T-helper 1 cell treated with Interleukin-12 subunit alpha and Interleukin-12 subunit beta and Interleukin-4 antibody, amounts not matched to agents 30 μg/mL and 1 μg/mL, for 36 hours (primary cell): ENCODE measurements at regions not wholly inside any gene's neighbourhood (a gene's known extent, or its start where the extent isn't known, plus 50 kb on each side); places are given as distances from the start of the nearest gene placed in this dataset.
"Not testable (repeated sequence)": the region's sequence is repeated elsewhere in the genome, so short reads cannot be mapped to it uniquely, and the experiment has no call there.

Experiments used
- H3K27ac Mint-ChIP-seq: one replicate; pipeline ENCODE4 v1.8.0; 2021; ENCODE audit warnings: mild to moderate bottlenecking, mixed read lengths
- H3K27me3 Mint-ChIP-seq: one replicate; pipeline ENCODE4 v1.8.0; 2021; ENCODE audit warnings: low read depth, mixed read lengths
- H3K36me3 Mint-ChIP-seq: one replicate; pipeline ENCODE4 v1.8.0; 2021; ENCODE audit warnings: low read depth, mixed read lengths
- H3K4me1 Mint-ChIP-seq: one replicate; pipeline ENCODE4 v1.8.0; 2021; ENCODE audit warnings: low read depth, mixed read lengths
- H3K4me3 Mint-ChIP-seq: one replicate; pipeline ENCODE4 v1.8.0; 2021; ENCODE audit warnings: mild to moderate bottlenecking, moderate library complexity, mixed read lengths
- H3K9me3 Mint-ChIP-seq: one replicate; pipeline ENCODE4 v1.8.0; 2021; ENCODE audit warnings: mixed read lengths

DNA sequence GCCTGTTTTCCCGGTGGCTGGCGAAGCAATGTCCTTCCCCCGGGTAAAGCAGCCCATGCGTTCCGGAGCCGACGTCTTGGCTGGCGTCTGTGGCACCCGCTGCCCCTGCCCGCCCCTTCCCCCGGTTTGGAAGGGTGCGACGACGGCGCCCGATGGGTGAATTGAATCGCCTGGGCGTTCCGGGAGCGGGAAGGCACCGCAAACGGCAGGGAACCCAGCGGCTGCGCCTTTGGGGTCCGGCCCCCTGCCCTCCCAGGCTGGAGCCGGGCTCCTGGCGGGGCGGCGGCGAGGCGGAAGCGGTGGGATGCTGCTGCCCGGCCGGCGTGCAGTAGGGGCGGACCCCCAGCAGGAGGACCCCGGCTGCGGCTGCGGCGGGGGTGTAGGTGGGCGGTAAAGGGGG lies 123.6 kb upstream of the RHOU start:
- H3K27me3 Mint-ChIP-seq, H3K36me3 Mint-ChIP-seq, H3K27ac Mint-ChIP-seq, H3K4me3 Mint-ChIP-seq, H3K4me1 Mint-ChIP-seq, H3K9me3 Mint-ChIP-seq: not testable (repeated sequence)

DNA sequence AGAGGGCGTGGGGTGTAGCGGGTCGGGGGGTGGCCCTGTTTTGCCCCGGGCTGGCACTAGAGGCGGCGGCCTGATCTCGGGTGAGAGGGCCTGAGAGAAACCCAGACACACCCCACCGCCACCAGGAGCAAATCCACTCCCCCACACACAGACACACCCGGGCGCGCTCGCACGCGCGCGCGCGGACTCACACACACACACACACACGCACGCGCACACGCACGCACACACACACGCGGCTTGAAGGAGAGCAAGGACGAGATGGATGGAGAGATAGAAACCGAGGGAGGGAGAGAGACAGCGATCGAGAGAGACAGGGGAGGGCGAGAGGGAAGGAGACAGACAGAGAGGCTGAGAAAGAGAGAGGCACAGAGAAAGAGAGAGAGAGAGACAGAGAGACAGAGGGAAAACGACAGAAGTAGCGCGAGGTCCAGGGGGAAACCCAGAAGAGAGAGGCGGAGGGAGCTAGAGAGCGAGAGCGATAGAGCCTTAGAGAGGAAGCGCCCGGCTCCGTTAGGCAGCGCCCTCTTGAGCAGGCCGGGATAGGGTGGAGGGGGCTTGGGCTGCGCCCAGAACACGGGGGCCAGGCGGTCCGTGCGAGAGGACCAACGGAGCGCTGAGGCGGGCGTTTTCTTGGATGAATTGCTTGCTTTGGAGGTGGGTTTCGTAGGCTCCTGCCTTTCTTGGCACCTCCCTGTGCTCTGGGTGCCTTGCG lies 113.1 kb upstream of the RHOU start:
- not testable (repeated sequence) for H3K27me3 Mint-ChIP-seq, H3K4me3 Mint-ChIP-seq, H3K4me1 Mint-ChIP-seq, H3K36me3 Mint-ChIP-seq, H3K9me3 Mint-ChIP-seq, H3K27ac Mint-ChIP-seq

DNA sequence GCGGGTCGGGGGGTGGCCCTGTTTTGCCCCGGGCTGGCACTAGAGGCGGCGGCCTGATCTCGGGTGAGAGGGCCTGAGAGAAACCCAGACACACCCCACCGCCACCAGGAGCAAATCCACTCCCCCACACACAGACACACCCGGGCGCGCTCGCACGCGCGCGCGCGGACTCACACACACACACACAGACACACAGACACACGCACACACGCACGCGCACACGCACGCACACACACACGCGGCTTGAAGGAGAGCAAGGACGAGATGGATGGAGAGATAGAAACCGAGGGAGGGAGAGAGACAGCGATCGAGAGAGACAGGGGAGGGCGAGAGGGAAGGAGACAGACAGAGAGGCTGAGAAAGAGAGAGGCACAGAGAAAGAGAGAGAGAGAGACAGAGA lies 108.8 kb upstream of the RHOU start:
- not testable (repeated sequence) for H3K27me3 Mint-ChIP-seq, H3K4me1 Mint-ChIP-seq, H3K4me3 Mint-ChIP-seq, H3K9me3 Mint-ChIP-seq, H3K36me3 Mint-ChIP-seq, H3K27ac Mint-ChIP-seq

DNA sequence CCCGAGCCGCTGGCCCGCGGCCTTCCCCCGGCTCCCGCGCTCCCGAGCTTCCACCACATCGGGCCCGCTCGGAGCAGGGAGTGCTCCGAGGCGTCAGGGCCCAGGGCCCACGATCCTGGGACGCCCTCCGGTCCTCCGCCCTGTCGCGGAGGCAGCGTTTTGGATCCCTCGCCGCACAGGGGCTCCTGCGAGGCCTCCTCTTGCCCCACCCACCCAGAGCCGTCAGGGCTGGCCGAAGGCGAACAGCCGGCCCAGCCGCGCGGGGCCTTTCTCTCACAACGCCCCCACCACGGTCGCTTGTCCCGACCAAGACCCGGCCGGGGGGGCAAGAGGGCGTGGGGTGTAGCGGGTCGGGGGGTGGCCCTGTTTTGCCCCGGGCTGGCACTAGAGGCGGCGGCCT lies 102.4 kb upstream of the RHOU start:
- not testable (repeated sequence) for H3K27ac Mint-ChIP-seq, H3K36me3 Mint-ChIP-seq, H3K9me3 Mint-ChIP-seq, H3K4me1 Mint-ChIP-seq, H3K27me3 Mint-ChIP-seq, H3K4me3 Mint-ChIP-seq

DNA sequence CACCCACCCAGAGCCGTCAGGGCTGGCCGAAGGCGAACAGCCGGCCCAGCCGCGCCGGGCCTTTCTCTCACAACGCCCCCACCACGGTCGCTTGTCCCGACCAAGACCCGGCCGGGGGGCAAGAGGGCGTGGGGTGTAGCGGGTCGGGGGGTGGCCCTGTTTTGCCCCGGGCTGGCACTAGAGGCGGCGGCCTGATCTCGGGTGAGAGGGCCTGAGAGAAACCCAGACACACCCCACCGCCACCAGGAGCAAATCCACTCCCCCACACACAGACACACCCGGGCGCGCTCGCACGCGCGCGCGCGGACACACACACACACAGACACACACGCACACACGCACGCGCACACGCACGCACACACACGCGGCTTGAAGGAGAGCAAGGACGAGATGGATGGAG lies 100.0 kb upstream of the RHOU start:
- not testable (repeated sequence) for H3K36me3 Mint-ChIP-seq, H3K4me3 Mint-ChIP-seq, H3K27ac Mint-ChIP-seq, H3K27me3 Mint-ChIP-seq, H3K4me1 Mint-ChIP-seq, H3K9me3 Mint-ChIP-seq

DNA sequence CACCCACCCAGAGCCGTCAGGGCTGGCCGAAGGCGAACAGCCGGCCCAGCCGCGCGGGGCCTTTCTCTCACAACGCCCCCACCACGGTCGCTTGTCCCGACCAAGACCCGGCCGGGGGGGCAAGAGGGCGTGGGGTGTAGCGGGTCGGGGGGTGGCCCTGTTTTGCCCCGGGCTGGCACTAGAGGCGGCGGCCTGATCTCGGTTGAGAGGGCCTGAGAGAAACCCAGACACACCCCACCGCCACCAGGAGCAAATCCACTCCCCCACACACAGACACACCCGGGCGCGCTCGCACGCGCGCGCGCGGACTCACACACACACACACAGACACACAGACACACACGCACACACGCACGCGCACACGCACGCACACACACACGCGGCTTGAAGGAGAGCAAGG lies 97.8 kb upstream of the RHOU start:
- not testable (repeated sequence) for H3K4me1 Mint-ChIP-seq

DNA sequence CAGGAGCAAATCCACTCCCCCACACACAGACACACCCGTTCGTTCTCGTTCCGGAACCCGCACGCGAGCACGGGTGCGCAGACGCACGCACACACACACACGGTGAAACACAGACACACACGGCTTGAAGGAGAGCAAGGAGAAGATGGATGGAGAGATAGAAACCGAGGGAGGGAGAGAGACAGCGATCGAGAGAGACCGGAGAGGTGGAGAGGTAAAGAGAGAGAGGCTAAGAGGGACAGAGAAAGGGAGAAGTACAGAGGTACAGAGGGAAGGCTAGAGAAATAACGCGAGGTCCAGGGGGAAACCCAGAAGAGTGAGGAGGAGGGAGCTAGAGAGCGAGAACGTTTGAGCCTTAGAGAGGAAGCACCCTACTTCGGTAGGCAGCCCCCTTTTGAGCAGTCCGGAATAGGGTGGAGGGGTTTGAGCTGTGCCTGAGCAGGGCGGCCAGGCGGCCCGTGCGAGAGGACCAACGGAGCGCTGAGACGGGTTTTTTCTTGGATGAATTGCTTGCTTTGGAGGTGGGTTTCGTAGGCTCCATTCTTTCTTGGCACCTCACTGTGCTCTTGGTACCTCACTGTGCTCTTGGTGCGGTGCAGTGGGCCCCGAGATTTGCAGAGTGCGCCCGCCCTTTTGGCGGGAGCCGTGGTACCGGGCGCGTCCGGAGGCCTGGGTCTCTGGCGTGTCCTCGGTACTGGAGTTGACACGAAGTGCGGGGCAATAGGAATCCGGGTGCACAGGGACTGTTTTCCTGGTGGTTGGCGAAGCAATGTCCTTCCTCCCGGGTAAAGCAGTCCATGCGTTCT lies 88.4 kb upstream of the RHOU start:
- H3K27me3 Mint-ChIP-seq, result peaks cover 55% of the 10 kb centered on the region
- H3K9me3 Mint-ChIP-seq, result no peaks in the 10 kb centered on the region

More for the DNA sequence above, 97.8 kb upstream of the RHOU start:
- H3K9me3 Mint-ChIP-seq, H3K36me3 Mint-ChIP-seq, H3K27ac Mint-ChIP-seq, H3K4me3 Mint-ChIP-seq, H3K27me3 Mint-ChIP-seq: not testable (repeated sequence)

DNA sequence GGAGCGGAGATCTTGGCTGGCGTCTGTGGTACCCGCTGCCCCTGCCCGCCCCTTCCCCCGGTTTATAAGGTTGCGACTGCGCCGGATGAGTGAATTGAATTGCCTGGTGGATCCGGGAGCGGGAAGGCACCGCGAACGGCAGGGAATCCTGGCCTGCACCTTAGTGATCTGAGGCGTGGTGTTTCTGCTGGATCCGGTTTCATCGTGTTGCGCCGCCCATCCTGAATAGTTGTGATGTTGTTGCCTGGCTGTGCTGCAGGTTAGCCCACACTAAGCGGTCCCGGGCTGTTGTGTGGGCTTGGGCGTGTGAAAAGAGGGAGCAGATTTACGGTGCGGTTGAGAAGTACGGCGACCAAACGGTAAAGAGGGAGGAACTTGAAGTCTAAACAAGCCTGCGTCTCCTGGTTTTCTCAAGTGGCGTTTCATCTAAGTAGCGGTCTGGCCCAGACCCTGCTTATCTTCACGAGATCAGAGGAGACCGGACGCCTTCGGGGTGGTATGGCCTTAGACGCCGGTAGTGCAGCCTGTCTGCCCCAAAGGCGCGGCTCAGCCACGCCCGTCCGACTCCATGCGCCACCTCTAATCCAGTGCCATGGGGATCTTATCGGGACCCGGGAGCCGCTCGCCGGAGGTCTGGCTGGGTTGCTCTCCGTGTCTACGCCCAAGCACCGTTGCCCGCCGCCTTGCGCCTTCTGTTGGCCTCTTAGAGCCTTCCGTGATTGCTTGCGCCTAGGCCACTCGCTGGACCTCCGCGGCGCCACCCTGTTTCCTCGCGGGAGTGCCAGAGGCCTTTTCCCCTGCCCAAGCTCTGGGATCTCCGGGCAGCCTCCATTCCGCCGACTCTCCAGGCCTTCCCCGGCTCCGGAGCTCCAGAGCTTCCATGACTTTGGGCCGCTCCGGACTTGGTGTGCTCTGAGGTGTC lies 87.5 kb upstream of the RHOU start:
- peak overlapping the region; percentile 92 for H3K4me3 Mint-ChIP-seq
- peaks cover 60% of the 10 kb centered on the region for H3K27me3 Mint-ChIP-seq
- peak overlapping the region; percentile 82 for H3K27ac Mint-ChIP-seq
- H3K4me1 Mint-ChIP-seq, result peaks cover 18% of the 10 kb centered on the region
- H3K9me3 Mint-ChIP-seq, result no peaks in the 10 kb centered on the region
- H3K36me3 Mint-ChIP-seq, result peaks cover 9% of the 10 kb centered on the region

More for the DNA sequence above, 88.4 kb upstream of the RHOU start:
- Mint-ChIP-seq H3K4me3 (peak overlapping the region; percentile 92), H3K27ac (peak overlapping the region; percentile 82), H3K36me3 (peaks cover 9% of the 10 kb centered on the region), H3K4me1 (peaks cover 18% of the 10 kb centered on the region)

DNA sequence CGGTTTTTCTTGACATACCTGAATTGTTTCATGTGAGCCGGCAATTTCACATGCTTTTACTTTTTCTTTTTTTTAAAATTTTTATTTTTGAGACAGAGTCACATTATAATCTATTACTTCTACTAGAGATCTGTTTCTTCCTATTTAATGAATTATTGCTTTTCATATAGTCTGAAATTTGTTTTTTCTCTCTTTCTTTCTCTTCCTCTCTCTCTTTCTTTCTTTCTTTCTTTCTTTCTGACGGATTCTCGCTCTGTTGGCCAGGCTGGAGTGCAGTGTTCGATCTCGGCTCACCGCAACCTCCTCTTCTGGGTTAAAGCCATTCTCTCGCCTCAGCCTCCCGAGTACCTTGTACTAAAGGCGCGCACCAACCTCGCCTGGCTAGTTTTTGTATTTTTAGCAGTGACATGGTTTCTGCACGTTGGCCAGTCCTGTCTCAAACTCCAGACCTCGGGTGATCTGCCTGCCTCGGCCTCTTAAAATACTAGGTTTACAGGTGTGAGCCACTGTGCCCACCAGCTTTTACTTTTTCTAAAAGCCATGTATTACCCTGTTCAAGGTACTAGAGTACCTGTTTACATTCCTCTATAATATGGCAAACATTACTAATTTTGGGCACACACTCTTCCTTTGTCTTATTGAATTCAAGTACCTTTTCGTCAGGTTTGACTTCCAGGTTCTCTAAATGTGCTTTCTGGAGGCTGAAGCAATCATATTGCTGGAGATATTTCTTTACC lies 86.5 kb upstream of the RHOU start:
- Mint-ChIP-seq H3K27me3 (peaks cover 62% of the 10 kb centered on the region), H3K27ac (no peak overlapping the region), H3K9me3 (no peaks in the 10 kb centered on the region), H3K36me3 (peaks cover 9% of the 10 kb centered on the region), H3K4me1 (peaks cover 18% of the 10 kb centered on the region), H3K4me3 (peak overlapping the region; percentile 92)

DNA sequence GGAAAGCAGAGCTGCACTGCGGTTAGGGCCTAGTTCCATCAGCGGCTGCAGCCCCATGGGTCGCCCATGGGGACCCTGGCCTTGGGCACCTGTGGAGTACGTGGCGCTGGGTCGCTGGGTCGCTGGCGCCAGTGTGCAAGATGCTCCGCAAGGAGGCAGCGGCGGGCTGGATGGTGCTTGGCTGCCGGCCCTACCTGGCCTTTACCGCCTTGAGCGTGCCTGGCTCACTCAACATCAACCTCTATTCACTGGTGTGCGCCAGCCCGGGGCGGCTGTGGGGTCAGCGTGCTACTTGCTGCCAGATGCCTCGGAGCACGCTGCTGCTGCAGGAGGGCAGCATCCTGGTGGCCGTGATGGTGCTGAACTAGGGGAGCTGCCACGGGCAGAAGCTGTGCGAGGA lies 85.1 kb upstream of the RHOU start:
- no peak overlapping the region for H3K4me3 Mint-ChIP-seq
- H3K4me1 Mint-ChIP-seq, result peaks cover 18% of the 10 kb centered on the region
- peaks cover 9% of the 10 kb centered on the region for H3K36me3 Mint-ChIP-seq
- peaks cover 69% of the 10 kb centered on the region for H3K27me3 Mint-ChIP-seq
- no peak overlapping the region for H3K27ac Mint-ChIP-seq
- no peaks in the 10 kb centered on the region for H3K9me3 Mint-ChIP-seq

DNA sequence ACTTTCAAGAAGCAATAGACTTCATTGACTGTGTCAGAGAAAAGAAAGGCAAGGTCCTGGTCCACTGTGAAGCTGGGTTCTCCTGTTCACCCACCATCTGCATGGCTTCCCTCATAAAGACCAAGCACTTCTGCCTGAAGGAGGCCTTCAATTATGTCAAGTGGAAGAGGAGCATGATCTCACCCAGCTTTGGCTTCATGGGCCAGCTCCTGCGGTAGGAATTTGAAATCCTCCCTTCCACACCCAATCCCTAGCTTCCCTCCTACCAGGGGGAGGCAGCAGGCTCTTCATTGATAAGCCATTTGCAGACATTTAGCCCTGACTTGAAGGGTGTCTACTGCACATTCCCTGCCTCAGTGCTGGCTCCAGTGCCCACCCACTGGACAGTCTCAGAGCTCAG lies 84.3 kb upstream of the RHOU start:
- H3K27ac Mint-ChIP-seq, result no peak overlapping the region
- H3K4me1 Mint-ChIP-seq, result peaks cover 18% of the 10 kb centered on the region
- H3K4me3 Mint-ChIP-seq, result no peak overlapping the region
- peaks cover 9% of the 10 kb centered on the region for H3K36me3 Mint-ChIP-seq
- no peaks in the 10 kb centered on the region for H3K9me3 Mint-ChIP-seq
- H3K27me3 Mint-ChIP-seq, result peaks cover 70% of the 10 kb centered on the region

DNA sequence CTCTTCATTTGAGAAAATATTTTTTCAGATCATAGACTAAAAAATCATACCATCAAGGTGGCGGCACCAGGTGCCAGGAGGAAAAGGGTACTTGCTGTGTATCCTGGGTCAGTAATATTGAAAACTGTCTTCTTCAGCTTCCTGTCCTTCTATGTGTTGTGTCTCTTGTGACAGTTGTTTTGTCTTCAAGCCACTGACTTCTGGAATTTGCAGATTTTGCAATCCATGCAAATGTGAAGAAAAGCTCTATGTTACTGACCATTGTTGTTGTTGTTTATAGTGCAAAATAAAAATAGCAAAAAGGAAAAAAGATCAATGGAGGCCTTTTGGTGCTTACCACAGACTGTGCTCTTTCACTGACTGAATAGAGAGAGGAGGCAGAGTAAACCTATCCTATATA lies 83.2 kb upstream of the RHOU start:
- H3K36me3 Mint-ChIP-seq, result peaks cover 6% of the 10 kb centered on the region
- peaks cover 12% of the 10 kb centered on the region for H3K4me1 Mint-ChIP-seq
- no peak overlapping the region for H3K4me3 Mint-ChIP-seq
- no peaks in the 10 kb centered on the region for H3K9me3 Mint-ChIP-seq
- H3K27ac Mint-ChIP-seq, result no peak overlapping the region
- peaks cover 73% of the 10 kb centered on the region for H3K27me3 Mint-ChIP-seq

DNA sequence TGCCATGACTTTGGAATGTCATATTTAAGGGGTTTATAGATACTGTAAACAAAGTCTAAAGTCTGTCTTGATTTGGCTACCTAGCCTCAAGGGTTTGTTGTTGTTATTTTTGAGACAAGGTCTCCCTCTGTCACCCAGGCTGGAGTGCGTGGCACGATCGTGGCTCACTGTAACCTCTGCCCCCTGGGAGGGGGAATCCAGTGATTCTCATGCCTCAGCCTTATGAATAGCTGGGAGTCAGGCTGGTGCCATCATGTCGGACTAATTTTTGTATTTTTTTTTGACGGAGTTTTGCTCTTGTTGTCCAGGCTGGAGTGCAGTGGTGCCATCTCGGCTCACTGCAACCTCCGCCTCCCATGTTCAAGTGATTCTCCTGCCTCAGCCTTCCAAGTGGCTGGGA lies 82.2 kb upstream of the RHOU start:
- not testable (repeated sequence) for H3K9me3 Mint-ChIP-seq, H3K36me3 Mint-ChIP-seq, H3K4me1 Mint-ChIP-seq, H3K27ac Mint-ChIP-seq, H3K4me3 Mint-ChIP-seq
- peaks cover 64% of the 10 kb centered on the region for H3K27me3 Mint-ChIP-seq

DNA sequence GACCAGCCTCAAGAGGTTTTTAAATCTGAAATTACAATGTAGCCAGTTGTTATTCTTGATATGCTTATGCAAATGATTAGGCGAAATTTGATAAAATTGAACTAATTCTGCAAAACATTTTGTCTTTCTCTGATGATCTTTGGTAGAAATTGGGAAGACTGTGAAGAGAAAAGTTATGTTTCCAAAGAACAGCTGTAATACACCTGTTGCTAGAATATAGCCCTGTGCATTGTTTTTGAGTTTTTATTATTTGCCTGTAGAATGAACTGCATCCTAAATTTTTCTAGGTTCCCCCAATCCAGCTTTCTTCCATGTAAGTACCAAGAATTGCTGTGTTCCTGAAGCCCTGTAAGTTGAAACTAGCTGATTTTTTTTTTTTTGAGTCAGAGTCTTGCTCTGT lies 81.5 kb upstream of the RHOU start:
- H3K27ac Mint-ChIP-seq, result no peak overlapping the region
- H3K27me3 Mint-ChIP-seq, result peaks cover 62% of the 10 kb centered on the region
- H3K4me1 Mint-ChIP-seq, result no peaks in the 10 kb centered on the region
- H3K4me3 Mint-ChIP-seq, result no peak overlapping the region
- H3K9me3 Mint-ChIP-seq, result no peaks in the 10 kb centered on the region
- H3K36me3 Mint-ChIP-seq, result peaks cover under 1% of the 10 kb centered on the region
